ENCODE measurements at regions not wholly inside any gene's neighbourhood (a gene's known extent, or its start where the extent isn't known, plus 50 kb on each side); places are given as distances from the start of the nearest gene placed in this dataset.

GRCh38 chr20:40452758-40453157 is 236.3 kb downstream of the MAFB start:
- TF ChIP-seq EZH2phosphoT487 (IDR thresholded peaks at IDR 0.05; ENCODE audit: borderline replicate concordance, low read length) = no peak
- TF ChIP-seq CTCF (IDR thresholded peaks at IDR 0.05; ENCODE audit: low read depth, low read length, poor library complexity, severe bottlenecking) = no peak
- Histone ChIP-seq H3K4me3 (ENCODE audit: low read length) (no peak overlapping the region), H4K20me1 (ENCODE audit: control insufficient read depth, insufficient read depth, low read depth, low read length) (no peaks in the 10 kb centered on the region), H3K4me2 (ENCODE audit: low read length) (no peak overlapping the region), H3F3A (ENCODE audit: control insufficient read depth, insufficient read depth) (no peaks in the 10 kb centered on the region), H3K9me3 (ENCODE audit: control insufficient read depth, insufficient read depth, low read length) (no peaks in the 10 kb centered on the region), H3K27me3 (ENCODE audit: control insufficient read depth, low read length) (peaks cover 3% of the 10 kb centered on the region; the same call in 1 of the 2 replicates), H3K36me3 (ENCODE audit: control insufficient read depth, low read length) (no peaks in the 10 kb centered on the region), H3K4me1 (ENCODE audit: control insufficient read depth, low read length) (no peaks in the 10 kb centered on the region), H3K79me2 (ENCODE audit: control insufficient read depth, low read length) (no peaks in the 10 kb centered on the region), H3K9me2 (replicated peaks; ENCODE audit: control insufficient read depth, low read length) (no peaks in the 10 kb centered on the region), H3K27ac (ENCODE audit: low read depth, low read length) (no peak overlapping the region)

DNA sequence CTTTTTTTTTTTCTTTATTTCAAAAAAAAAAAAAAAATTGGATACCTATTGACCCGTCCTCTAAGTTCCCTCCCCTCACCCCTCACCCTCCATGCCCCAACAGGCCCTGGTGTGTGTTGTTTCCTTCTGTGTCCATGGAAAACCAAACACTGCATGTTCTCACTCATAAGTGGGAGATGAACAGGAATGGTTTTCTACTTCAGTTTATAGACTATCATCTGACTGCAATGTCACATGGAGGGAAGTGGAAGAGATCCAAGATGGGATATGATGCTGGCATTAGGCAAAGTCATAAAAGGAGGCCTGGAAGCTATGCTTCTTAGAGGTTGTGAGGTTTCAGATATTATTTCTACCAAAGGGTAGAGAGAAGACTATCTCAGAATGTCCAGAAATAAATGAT is 237.5 kb downstream of the MAFB start:
- no peaks in the 10 kb centered on the region for H3K9me2 ChIP-seq (replicated peaks; ENCODE audit: control insufficient read depth, low read length)
- no peaks in the 10 kb centered on the region for H3K36me3 ChIP-seq (ENCODE audit: control insufficient read depth, low read length)
- H3K27me3 ChIP-seq (ENCODE audit: control insufficient read depth, low read length) = peaks cover 3% of the 10 kb centered on the region; the same call in 1 of the 2 replicates
- H3K9me3 ChIP-seq (ENCODE audit: control insufficient read depth, insufficient read depth, low read length) = no peaks in the 10 kb centered on the region
- H3K4me3 ChIP-seq (ENCODE audit: low read length) = no peak overlapping the region
- TF ChIP-seq EZH2phosphoT487 (IDR thresholded peaks at IDR 0.05; ENCODE audit: borderline replicate concordance, low read length) (no peak), CTCF (IDR thresholded peaks at IDR 0.05; ENCODE audit: low read depth, low read length, poor library complexity, severe bottlenecking) (no peak)
- H3F3A ChIP-seq (ENCODE audit: control insufficient read depth, insufficient read depth) = no peaks in the 10 kb centered on the region
- H3K79me2 ChIP-seq (ENCODE audit: control insufficient read depth, low read length) = no peaks in the 10 kb centered on the region
- no peaks in the 10 kb centered on the region for H3K4me1 ChIP-seq (ENCODE audit: control insufficient read depth, low read length)
- no peak overlapping the region for H3K4me2 ChIP-seq (ENCODE audit: low read length)
- no peak overlapping the region for H3K27ac ChIP-seq (ENCODE audit: low read depth, low read length)
- no peaks in the 10 kb centered on the region for H4K20me1 ChIP-seq (ENCODE audit: control insufficient read depth, insufficient read depth, low read depth, low read length)

DNA sequence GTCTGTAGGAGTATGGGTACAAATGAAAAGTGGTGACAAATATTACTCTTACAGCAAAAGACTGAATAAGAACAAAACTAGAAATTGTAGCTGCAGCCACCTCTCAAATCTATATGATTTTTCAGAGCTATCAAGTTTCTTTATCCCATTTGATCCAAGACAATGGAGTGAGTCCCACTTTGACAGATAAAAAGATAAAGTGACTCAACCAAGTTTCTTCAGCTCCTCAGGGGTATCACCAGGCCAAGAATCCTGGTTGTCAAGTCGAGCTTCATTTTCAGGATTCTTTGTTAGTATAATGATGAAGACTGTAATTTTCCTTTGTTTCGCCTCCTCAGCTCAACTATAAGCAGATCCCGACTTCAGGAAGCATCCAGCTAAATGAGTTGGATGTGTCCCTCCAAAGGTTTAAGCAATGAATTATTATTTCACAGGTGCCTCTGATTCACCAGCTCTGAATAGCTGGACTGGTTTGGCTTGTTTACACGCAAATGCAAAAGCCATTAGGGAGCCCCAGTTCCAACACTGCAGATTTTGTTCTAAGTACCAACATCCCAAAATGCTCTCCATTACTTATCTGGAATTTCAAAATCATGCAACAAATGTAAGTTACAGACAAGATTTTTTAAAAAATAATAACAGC is 238.9 kb downstream of the MAFB start:
- Histone ChIP-seq H3K79me2 (ENCODE audit: control insufficient read depth, low read length) (no peaks in the 10 kb centered on the region), H3K9me2 (replicated peaks; ENCODE audit: control insufficient read depth, low read length) (no peaks in the 10 kb centered on the region), H4K20me1 (ENCODE audit: control insufficient read depth, insufficient read depth, low read depth, low read length) (no peaks in the 10 kb centered on the region), H3K4me3 (ENCODE audit: low read length) (no peak overlapping the region), H3K4me2 (ENCODE audit: low read length) (no peak overlapping the region), H3K9me3 (ENCODE audit: control insufficient read depth, insufficient read depth, low read length) (no peaks in the 10 kb centered on the region), H3K27ac (ENCODE audit: low read depth, low read length) (no peak overlapping the region), H3K36me3 (ENCODE audit: control insufficient read depth, low read length) (no peaks in the 10 kb centered on the region), H3F3A (ENCODE audit: control insufficient read depth, insufficient read depth) (no peaks in the 10 kb centered on the region), H3K27me3 (ENCODE audit: control insufficient read depth, low read length) (peaks cover 3% of the 10 kb centered on the region; the same call in 1 of the 2 replicates), H3K4me1 (ENCODE audit: control insufficient read depth, low read length) (no peaks in the 10 kb centered on the region)
- TF ChIP-seq CTCF (IDR thresholded peaks at IDR 0.05; ENCODE audit: low read depth, low read length, poor library complexity, severe bottlenecking) (no peak), EZH2phosphoT487 (IDR thresholded peaks at IDR 0.05; ENCODE audit: borderline replicate concordance, low read length) (no peak)

Data from DOHH2 (cell line).